Kidney (tissue), 13 donors: ENCODE measurements at regions not wholly inside any gene's neighbourhood (a gene's known extent, or its start where the extent isn't known, plus 50 kb on each side); places are given as distances from the start of the nearest gene placed in this dataset.

Experiments
- DNase-seq, 5 donors: peaks; one replicate each; pipeline ENCODE4 v3.0.0-alpha.2; 2013 to 2020
- FAIRE-seq: peaks from 2 replicates; lab custom pipeline; 2012; peaks lifted over from hg19 to GRCh38; lab: Jason Lieb, UNC
- H3K27ac ChIP-seq, 2 donors: one replicate each; pipeline ENCODE4 v1.7.0; 2013; ENCODE audit warnings: low read depth in 2 of 2, low read length in 2 of 2, inconsistent platforms in 1 of 2
- H3K27me3 ChIP-seq: one replicate; pipeline ENCODE4 v1.7.1; 2013; ENCODE audit warnings: low read length, inconsistent platforms; ENCODE audit not compliant: control insufficient read depth, insufficient read depth
- H3K36me3 ChIP-seq, 3 donors: one replicate each; pipeline versions ENCODE4 v1.7.0 to v1.7.1; 2013; ENCODE audit warnings: low read length in 3 of 3, control low read depth in 1 of 3, inconsistent platforms in 1 of 3; ENCODE audit not compliant: insufficient read depth in 3 of 3, control insufficient read depth in 2 of 3
- H3K4me1 ChIP-seq, 3 donors: one replicate each; pipeline versions ENCODE4 v1.7.0 to v1.7.1; 2013; ENCODE audit warnings: low read length in 3 of 3, inconsistent platforms in 1 of 3, low read depth in 1 of 3; ENCODE audit not compliant: control insufficient read depth in 2 of 3, insufficient read depth in 2 of 3
- H3K4me3 ChIP-seq, 3 donors: one replicate each; pipeline versions ENCODE4 v1.7.0 to v1.8.1; 2013; ENCODE audit warnings: low read length in 3 of 3, control low read depth in 1 of 3, inconsistent platforms in 1 of 3
- H3K9ac ChIP-seq, 3 donors: one replicate each; pipeline versions ENCODE4 v1.7.0 to v1.7.1; 2013; ENCODE audit warnings: low read length in 3 of 3, control low read depth in 1 of 3, inconsistent platforms in 1 of 3
- H3K9me3 ChIP-seq, 3 donors: one replicate each; pipeline versions ENCODE4 v1.7.0 to v1.7.1; 2013; ENCODE audit warnings: low read length in 3 of 3, control low read depth in 1 of 3, inconsistent platforms in 1 of 3; ENCODE audit not compliant: control insufficient read depth in 2 of 3, insufficient read depth in 1 of 3
- CTCF ChIP-seq: IDR thresholded peaks from 3 replicates; pipeline ENCODE4 v1.5.1; 2012; ENCODE audit warnings: mild to moderate bottlenecking, moderate library complexity, borderline replicate concordance; ENCODE audit not compliant: insufficient read depth; ENCODE audit errors: extremely low read depth
- intact Hi-C: fragments of 100-400 bp; cut with DNase I; formaldehyde crosslinking; loops from one replicate; pipeline ENCODE4 v1.11.1; 2022
- donor health status: control.
- donor health status: control.
- donor health status: control.
- donor health status: control.
- donor health status: control.
- donor health status: DM: yes; HTN: yes; CAD: no.
- donor health status: Normal renal cell carcinoma (clear cell type).

- Histone ChIP-seq H3K9ac (no peak overlapping the region), H3K27me3 (no peaks in the 10 kb centered on the region), H3K4me3 (no peak overlapping the region), H3K27ac (no peak overlapping the region), H3K4me1 (no peaks in the 10 kb centered on the region), H3K36me3 (no peaks in the 10 kb centered on the region), H3K9me3 (peaks cover 0 to 4% (median 0%) of the 10 kb centered on the region in 3 donors)
- DNase-seq: no peak
- FAIRE-seq: no peak
- no peak for TF ChIP-seq CTCF
- intact Hi-C loops: no loop called here
Observed at GRCh38 chr6:150312844-150313584, 55.8 kb upstream of the IYD start.

DNA sequence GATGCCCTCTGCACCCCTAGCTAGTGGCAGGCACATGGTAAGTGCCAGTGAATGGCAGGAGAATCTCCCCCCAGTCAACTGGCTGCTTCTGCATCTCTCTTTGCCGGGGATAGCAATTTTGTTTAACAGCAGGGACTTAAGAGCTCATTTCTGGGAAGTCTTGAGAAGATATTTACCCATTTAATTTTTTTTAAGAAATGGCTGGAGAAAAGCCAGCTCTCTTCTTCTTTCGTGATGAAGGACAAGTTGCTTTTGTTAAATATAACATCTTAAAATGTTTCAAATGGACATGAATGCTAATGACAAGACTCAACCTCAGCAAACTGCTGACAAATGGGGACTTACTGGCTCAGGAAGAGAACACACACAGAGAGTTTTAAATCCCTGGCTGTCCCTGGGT lies 55.0 kb upstream of the IYD start:
- Histone ChIP-seq H3K9ac (no peak overlapping the region), H3K4me3 (no peak overlapping the region), H3K9me3 (peaks cover 0 to 4% (median 0%) of the 10 kb centered on the region in 3 donors), H3K4me1 (no peaks in the 10 kb centered on the region), H3K27ac (no peak overlapping the region), H3K27me3 (no peaks in the 10 kb centered on the region), H3K36me3 (no peaks in the 10 kb centered on the region)
- TF ChIP-seq CTCF: no peak
- intact Hi-C loops: no loop called here
- FAIRE-seq (no peak), DNase-seq (no peak)

DNA sequence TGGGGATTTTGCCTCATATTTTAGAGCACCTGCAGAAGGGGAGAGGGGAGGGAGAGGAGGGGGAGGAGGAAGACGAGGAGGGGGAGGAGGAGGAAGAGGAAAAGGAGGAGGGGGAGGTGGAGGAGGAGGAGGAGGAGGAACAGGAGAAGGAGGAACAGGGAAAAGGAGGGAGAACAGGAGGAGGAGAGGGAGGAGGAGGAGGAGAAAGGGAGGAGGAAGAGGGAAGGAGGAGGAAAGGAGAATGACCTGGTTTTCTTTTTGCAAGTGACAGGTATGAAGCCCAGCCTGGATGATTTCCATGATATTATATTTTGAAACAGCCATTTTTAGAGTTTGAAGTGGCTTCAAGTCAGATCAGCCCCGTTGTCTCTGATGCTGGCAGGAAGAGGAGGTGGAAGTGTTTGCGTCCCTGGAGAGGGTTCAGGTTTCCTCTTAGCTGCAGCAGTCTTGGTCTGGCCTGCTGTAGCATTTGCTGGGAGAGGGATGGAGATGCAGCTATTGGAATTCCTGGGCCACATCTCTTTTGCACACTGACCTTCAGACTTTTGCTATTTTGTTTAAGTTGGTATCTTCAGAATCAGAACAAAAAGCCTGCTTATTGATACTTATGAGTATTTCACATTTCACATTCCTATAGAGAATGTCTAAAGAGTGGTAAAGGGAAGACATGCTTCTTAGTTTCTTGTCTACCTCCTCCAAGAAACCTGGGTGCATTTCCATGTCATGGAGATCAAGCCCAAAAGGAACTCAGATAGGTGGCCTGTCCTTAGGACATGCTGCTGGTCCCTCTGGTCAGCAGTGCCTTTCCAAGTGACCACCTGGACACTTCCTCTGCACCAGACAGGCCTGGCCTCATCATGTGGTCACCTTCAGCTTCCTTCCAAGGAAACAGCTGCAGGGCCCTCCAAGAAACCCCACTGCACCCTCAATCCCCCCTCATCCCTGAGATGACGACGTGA lies 54.3 kb upstream of the IYD start:
- DNase-seq (no peak), FAIRE-seq (no peak)
- Histone ChIP-seq H3K27ac (no peak overlapping the region), H3K4me1 (no peaks in the 10 kb centered on the region), H3K27me3 (no peaks in the 10 kb centered on the region), H3K9me3 (peaks cover 0 to 4% (median 0%) of the 10 kb centered on the region in 3 donors), H3K4me3 (no peak overlapping the region), H3K36me3 (no peaks in the 10 kb centered on the region), H3K9ac (no peak overlapping the region)
- intact Hi-C loops: no loop called here
- no peak for TF ChIP-seq CTCF
